ENCODE measurements at regions not wholly inside any gene's neighbourhood (a gene's known extent, or its start where the extent isn't known, plus 50 kb on each side); places are given as distances from the start of the nearest gene placed in this dataset.

DNA sequence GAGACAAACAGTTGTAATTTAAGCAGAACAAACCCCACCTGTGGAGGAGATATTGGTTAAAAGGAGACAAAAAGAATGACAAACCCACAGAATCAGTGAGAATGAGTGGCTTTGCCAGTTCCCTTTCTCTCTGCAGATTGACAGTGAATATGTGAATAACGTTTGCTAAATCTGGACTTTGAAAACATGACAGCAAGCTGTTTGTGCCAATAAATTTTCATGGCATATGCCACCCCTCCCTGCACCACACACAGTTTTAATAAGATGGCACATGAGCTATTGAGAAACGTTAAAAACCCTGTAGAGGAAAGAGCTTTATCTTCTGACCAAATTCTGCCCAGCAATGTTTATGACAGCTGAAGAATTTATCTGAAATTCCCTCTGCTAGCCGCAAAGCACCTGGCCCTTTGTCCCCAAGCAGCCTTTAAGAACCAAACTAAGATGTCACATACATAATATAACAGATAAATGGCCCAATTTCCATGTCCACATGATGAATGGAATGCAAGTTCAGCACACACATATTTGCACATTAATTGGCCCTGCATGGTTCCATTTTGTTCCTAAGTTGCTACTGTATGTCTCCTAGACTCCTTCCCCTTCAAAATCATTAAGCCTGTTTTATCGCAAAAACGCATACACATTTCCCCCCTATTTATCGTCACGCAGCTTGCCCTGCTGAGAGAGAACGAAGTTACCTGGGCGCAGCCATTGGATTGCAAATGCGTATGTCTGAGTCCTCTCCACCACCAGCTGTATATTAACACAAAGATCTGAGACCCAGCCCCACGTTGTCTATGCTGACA lies 773.5 kb upstream of the EEF2KMT start:
- TF ChIP-seq, protein P1, sequence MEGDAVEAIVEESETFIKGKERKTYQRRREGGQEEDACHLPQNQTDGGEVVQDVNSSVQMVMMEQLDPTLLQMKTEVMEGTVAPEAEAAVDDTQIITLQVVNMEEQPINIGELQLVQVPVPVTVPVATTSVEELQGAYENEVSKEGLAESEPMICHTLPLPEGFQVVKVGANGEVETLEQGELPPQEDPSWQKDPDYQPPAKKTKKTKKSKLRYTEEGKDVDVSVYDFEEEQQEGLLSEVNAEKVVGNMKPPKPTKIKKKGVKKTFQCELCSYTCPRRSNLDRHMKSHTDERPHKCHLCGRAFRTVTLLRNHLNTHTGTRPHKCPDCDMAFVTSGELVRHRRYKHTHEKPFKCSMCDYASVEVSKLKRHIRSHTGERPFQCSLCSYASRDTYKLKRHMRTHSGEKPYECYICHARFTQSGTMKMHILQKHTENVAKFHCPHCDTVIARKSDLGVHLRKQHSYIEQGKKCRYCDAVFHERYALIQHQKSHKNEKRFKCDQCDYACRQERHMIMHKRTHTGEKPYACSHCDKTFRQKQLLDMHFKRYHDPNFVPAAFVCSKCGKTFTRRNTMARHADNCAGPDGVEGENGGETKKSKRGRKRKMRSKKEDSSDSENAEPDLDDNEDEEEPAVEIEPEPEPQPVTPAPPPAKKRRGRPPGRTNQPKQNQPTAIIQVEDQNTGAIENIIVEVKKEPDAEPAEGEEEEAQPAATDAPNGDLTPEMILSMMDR (IDR thresholded peaks at IDR 0.05; ENCODE audit: borderline replicate concordance, control extremely low read depth, extremely low read depth, insufficient read depth, missing control alignments): no peak
- in situ Hi-C loops (cut with MboI; ENCODE audit: low sequenced_read_pairs, unreplicated experiment): no loop called here
- no peak for DNase-seq (ENCODE audit: low spot score)

DNA sequence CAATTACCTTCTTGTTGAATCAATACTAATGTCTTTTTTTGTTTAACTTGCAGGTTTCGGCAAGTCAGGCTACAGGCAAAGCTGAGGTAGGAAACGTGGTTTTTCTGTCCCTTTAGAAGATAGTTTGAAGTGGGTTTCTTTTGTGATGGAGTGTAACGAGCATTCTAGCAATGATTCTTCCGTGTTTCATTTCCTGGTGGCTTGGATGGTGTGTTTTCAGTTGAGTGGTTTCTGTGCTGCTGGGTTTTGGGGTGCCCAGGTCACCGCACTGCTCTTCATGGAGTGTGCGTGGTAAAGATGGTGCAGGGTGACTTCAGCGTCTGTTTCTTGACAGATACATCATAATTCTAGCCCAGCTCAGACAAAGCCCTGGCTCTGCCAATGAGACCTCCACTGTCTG lies 769.7 kb upstream of the EEF2KMT start:
- TF ChIP-seq, protein P1 (IDR thresholded peaks at IDR 0.05; ENCODE audit: borderline replicate concordance, control extremely low read depth, extremely low read depth, insufficient read depth, missing control alignments): no peak
- in situ Hi-C loops (cut with MboI; ENCODE audit: low sequenced_read_pairs, unreplicated experiment): no loop called here
- no peak for DNase-seq (ENCODE audit: low spot score)

DNA sequence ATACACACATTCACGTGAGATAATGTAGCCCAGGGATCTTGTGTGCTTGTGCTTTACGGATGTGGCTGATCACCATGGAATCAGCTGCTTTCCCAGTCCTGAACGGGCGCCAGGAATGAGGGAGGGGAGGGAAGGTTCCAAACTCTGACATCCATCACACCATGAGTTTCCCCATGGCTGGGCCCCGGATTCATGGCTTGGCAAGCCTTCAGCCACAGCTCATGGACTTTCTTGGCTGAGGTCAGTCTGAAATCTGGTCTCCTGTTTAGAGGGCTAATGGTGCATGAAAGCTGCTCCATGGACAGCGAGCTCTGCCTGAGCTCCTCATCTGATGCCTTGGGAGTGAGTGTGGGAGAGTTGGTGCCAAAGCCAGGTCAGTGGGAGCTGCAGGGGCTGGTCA lies 767.6 kb upstream of the EEF2KMT start:
- in situ Hi-C loops (cut with MboI; ENCODE audit: low sequenced_read_pairs, unreplicated experiment): no loop called here
- TF ChIP-seq, protein P1 (IDR thresholded peaks at IDR 0.05; ENCODE audit: borderline replicate concordance, control extremely low read depth, extremely low read depth, insufficient read depth, missing control alignments): no peak
- no peak for DNase-seq (ENCODE audit: low spot score)

- in situ Hi-C loops (cut with MboI; ENCODE audit: low sequenced_read_pairs, unreplicated experiment): no loop called here
- TF ChIP-seq, protein P1 (IDR thresholded peaks at IDR 0.05; ENCODE audit: borderline replicate concordance, control extremely low read depth, extremely low read depth, insufficient read depth, missing control alignments): no peak
These were observed 765.5 kb upstream of the EEF2KMT start for GRCh38 chr16:5863071-5863606.

GRCh38 chr16:5862103-5862840 lies 764.7 kb upstream of the EEF2KMT start:
- in situ Hi-C loops (cut with MboI; ENCODE audit: low sequenced_read_pairs, unreplicated experiment): no loop called here
- no peak for DNase-seq (ENCODE audit: low spot score)
- TF ChIP-seq, protein P1 (IDR thresholded peaks at IDR 0.05; ENCODE audit: borderline replicate concordance, control extremely low read depth, extremely low read depth, insufficient read depth, missing control alignments): no peak

More at GRCh38 chr16:5863071-5863606, 765.5 kb upstream of the EEF2KMT start:
- no peak for DNase-seq (ENCODE audit: low spot score)

DNA sequence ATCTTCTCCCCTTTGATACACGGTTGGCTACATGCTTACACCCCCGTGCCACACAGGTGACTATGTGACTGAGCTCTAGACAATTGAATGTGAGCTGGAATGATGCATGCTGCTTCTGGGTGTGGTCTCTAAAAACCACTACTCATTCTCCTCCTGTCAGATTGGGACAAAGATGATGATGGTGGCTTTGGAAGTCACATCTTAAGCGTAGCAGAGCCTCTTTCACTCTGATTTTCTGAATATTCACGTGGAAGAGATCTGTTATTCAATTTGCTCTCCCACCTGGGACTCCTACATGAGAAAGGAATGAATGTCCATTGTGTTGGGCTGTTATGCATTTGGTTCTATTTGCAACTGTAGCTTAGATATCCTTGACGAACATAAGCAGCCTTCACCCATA lies 763.6 kb upstream of the EEF2KMT start:
- DNase-seq (ENCODE audit: low spot score): no peak
- TF ChIP-seq, protein P1 (IDR thresholded peaks at IDR 0.05; ENCODE audit: borderline replicate concordance, control extremely low read depth, extremely low read depth, insufficient read depth, missing control alignments): no peak
- in situ Hi-C loops (cut with MboI; ENCODE audit: low sequenced_read_pairs, unreplicated experiment): no loop called here

All from GM13976 (cell line).